ENCODE measurements at regions not wholly inside any gene's neighbourhood (a gene's known extent, or its start where the extent isn't known, plus 50 kb on each side); places are given as distances from the start of the nearest gene placed in this dataset.

GRCh38 chr12:114201794-114202193 lies 204.2 kb downstream of the TBX5 start:
- no TSS peak for BruUV-seq (replicated peaks)
- no peaks in the 10 kb centered on the region for H3K36me3 ChIP-seq (ENCODE audit: insufficient read depth, low read length, poor library complexity, severe bottlenecking)
- peaks cover 3% of the 10 kb centered on the region for H3K27me3 ChIP-seq (replicated peaks; ENCODE audit: insufficient read depth, low read depth, low read length, poor library complexity)
- H3K27ac ChIP-seq (ENCODE audit: low read depth, low read length, poor library complexity, severe bottlenecking): no peak overlapping the region
- no peak for DNase-seq (ENCODE audit: low spot score)
- H3K4me1 ChIP-seq (ENCODE audit: insufficient read depth, low read length, poor library complexity, severe bottlenecking): no peaks in the 10 kb centered on the region
- ChIA-PET CTCF (no interaction called here), POLR2A (ENCODE audit: low non-redundant PET) (no interaction called here)
- TF ChIP-seq EZH2 (IDR thresholded peaks at IDR 0.05; ENCODE audit: borderline replicate concordance, low read depth, low read length, poor library complexity, severe bottlenecking): no peak
- no peak for TF ChIP-seq CTCF (conservative IDR thresholded peaks at IDR 0.05; ENCODE audit: low read depth, low read length)
- no peaks in the 10 kb centered on the region for H3K9me3 ChIP-seq (ENCODE audit: low read depth, low read length, poor library complexity, severe bottlenecking)
- intact Hi-C loops (cut with micrococcal nuclease; ENCODE audit: unreplicated experiment): no loop called here
- H3K4me3 ChIP-seq (ENCODE audit: low read depth, low read length, poor library complexity, severe bottlenecking): no peak overlapping the region

GRCh38 chr12:114194956-114195355 lies 211.0 kb downstream of the TBX5 start:
- intact Hi-C loops (cut with micrococcal nuclease; ENCODE audit: unreplicated experiment): no loop called here

GRCh38 chr12:114194066-114194465 lies 211.9 kb downstream of the TBX5 start:
- CTCF ChIA-PET: no interaction called here
- intact Hi-C loops (cut with micrococcal nuclease; ENCODE audit: unreplicated experiment): no loop called here
- no peaks in the 10 kb centered on the region for H3K9me3 ChIP-seq (ENCODE audit: low read depth, low read length, poor library complexity, severe bottlenecking)

More at GRCh38 chr12:114194956-114195355, 211.0 kb downstream of the TBX5 start:
- no peak for DNase-seq (ENCODE audit: low spot score)
- Histone ChIP-seq H3K4me1 (ENCODE audit: insufficient read depth, low read length, poor library complexity, severe bottlenecking) (no peaks in the 10 kb centered on the region), H3K9me3 (ENCODE audit: low read depth, low read length, poor library complexity, severe bottlenecking) (no peaks in the 10 kb centered on the region), H3K36me3 (ENCODE audit: insufficient read depth, low read length, poor library complexity, severe bottlenecking) (no peaks in the 10 kb centered on the region), H3K27me3 (replicated peaks; ENCODE audit: insufficient read depth, low read depth, low read length, poor library complexity) (no peaks in the 10 kb centered on the region), H3K4me3 (ENCODE audit: low read depth, low read length, poor library complexity, severe bottlenecking) (no peak overlapping the region), H3K27ac (ENCODE audit: low read depth, low read length, poor library complexity, severe bottlenecking) (no peak overlapping the region)
- BruUV-seq (replicated peaks): no TSS peak
- POLR2A ChIA-PET (ENCODE audit: low non-redundant PET): no interaction called here
- TF ChIP-seq EZH2 (IDR thresholded peaks at IDR 0.05; ENCODE audit: borderline replicate concordance, low read depth, low read length, poor library complexity, severe bottlenecking) (no peak), CTCF (conservative IDR thresholded peaks at IDR 0.05; ENCODE audit: low read depth, low read length) (no peak)
- CTCF ChIA-PET: no interaction called here

More at GRCh38 chr12:114194066-114194465, 211.9 kb downstream of the TBX5 start:
- no peak for DNase-seq (ENCODE audit: low spot score)
- Histone ChIP-seq H3K4me3 (ENCODE audit: low read depth, low read length, poor library complexity, severe bottlenecking) (no peak overlapping the region), H3K36me3 (ENCODE audit: insufficient read depth, low read length, poor library complexity, severe bottlenecking) (no peaks in the 10 kb centered on the region), H3K4me1 (ENCODE audit: insufficient read depth, low read length, poor library complexity, severe bottlenecking) (no peaks in the 10 kb centered on the region), H3K27me3 (replicated peaks; ENCODE audit: insufficient read depth, low read depth, low read length, poor library complexity) (no peaks in the 10 kb centered on the region), H3K27ac (ENCODE audit: low read depth, low read length, poor library complexity, severe bottlenecking) (no peak overlapping the region)
- no TSS peak for BruUV-seq (replicated peaks)
- TF ChIP-seq CTCF (conservative IDR thresholded peaks at IDR 0.05; ENCODE audit: low read depth, low read length) (no peak), EZH2 (IDR thresholded peaks at IDR 0.05; ENCODE audit: borderline replicate concordance, low read depth, low read length, poor library complexity, severe bottlenecking) (no peak)
- POLR2A ChIA-PET (ENCODE audit: low non-redundant PET): no interaction called here

Data from A673 (cell line).